ENCODE measurements at regions not wholly inside any gene's neighbourhood (a gene's known extent, or its start where the extent isn't known, plus 50 kb on each side); places are given as distances from the start of the nearest gene placed in this dataset.

- TF ChIP-seq CTCF (IDR thresholded peaks at IDR 0.05; ENCODE audit: insufficient read depth, low read length, poor library complexity, severe bottlenecking), result no peak
- no peak for TF ChIP-seq EZH2phosphoT487 (conservative IDR thresholded peaks at IDR 0.05; ENCODE audit: low read length)
Measured at GRCh38 chr9:78905387-78905786, 608.5 kb downstream of the PSAT1 start.
